ENCODE measurements at regions not wholly inside any gene's neighbourhood (a gene's known extent, or its start where the extent isn't known, plus 50 kb on each side); places are given as distances from the start of the nearest gene placed in this dataset.

GRCh38 chr11:103545551-103545950, 436.3 kb downstream of the DYNC2H1 start:
- H3K36me3 ChIP-seq (ENCODE audit: insufficient read depth, low read depth, low read length), result no peaks in the 10 kb centered on the region
- H3K4me3 ChIP-seq (ENCODE audit: low read length), result no peak overlapping the region
- H3K27me3 ChIP-seq (ENCODE audit: insufficient read depth, low read length), result no peaks in the 10 kb centered on the region
- H3K4me1 ChIP-seq (ENCODE audit: insufficient read depth, low read length), result no peaks in the 10 kb centered on the region
- peaks cover 16% of the 10 kb centered on the region; the same call in 1 of the 2 replicates for H3K9me3 ChIP-seq (ENCODE audit: insufficient read depth, low read depth, low read length)
- H3K9ac ChIP-seq (ENCODE audit: low read depth, low read length), result no peak overlapping the region
- no peak overlapping the region for H3K27ac ChIP-seq (ENCODE audit: low read length)

- Histone ChIP-seq H3K9ac (ENCODE audit: low read depth, low read length) (no peak overlapping the region), H3K36me3 (ENCODE audit: insufficient read depth, low read depth, low read length) (no peaks in the 10 kb centered on the region), H3K4me3 (ENCODE audit: low read length) (no peak overlapping the region), H3K9me3 (ENCODE audit: insufficient read depth, low read depth, low read length) (peaks cover 11% of the 10 kb centered on the region; the same call in 1 of the 2 replicates), H3K27ac (ENCODE audit: low read length) (no peak overlapping the region), H3K27me3 (ENCODE audit: insufficient read depth, low read length) (no peaks in the 10 kb centered on the region), H3K4me1 (ENCODE audit: insufficient read depth, low read length) (no peaks in the 10 kb centered on the region)
Observed at GRCh38 chr11:103546236-103546635, 437.0 kb downstream of the DYNC2H1 start.

DNA sequence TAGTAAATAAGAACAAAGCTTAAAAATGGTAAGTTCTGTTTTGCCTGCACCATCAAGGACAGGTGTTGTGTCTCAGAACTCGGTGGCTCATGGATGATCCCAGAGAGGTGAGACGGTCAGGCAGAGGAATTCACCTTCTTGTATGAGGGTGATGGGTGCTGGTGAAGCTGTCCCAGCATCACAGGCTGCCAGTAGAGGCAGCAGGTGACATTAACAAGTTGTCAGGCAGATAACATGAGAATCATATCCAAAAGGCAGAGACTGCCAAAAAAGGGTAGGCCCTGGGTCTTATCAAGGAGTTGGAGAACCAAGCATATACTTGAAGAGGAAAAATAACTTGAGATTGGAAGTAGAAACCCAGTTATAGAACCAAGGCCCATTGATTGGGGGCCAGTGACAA, 437.8 kb downstream of the DYNC2H1 start:
- Histone ChIP-seq H3K4me1 (ENCODE audit: insufficient read depth, low read length) (no peaks in the 10 kb centered on the region), H3K36me3 (ENCODE audit: insufficient read depth, low read depth, low read length) (no peaks in the 10 kb centered on the region), H3K9me3 (ENCODE audit: insufficient read depth, low read depth, low read length) (peaks cover 3% of the 10 kb centered on the region; the same call in 1 of the 2 replicates), H3K9ac (ENCODE audit: low read depth, low read length) (no peak overlapping the region), H3K27me3 (ENCODE audit: insufficient read depth, low read length) (no peaks in the 10 kb centered on the region), H3K27ac (ENCODE audit: low read length) (no peak overlapping the region), H3K4me3 (ENCODE audit: low read length) (no peak overlapping the region)

GRCh38 chr11:103547691-103548090, 438.5 kb downstream of the DYNC2H1 start:
- H3K9ac ChIP-seq (ENCODE audit: low read depth, low read length), result no peak overlapping the region
- H3K36me3 ChIP-seq (ENCODE audit: insufficient read depth, low read depth, low read length), result no peaks in the 10 kb centered on the region
- H3K27me3 ChIP-seq (ENCODE audit: insufficient read depth, low read length), result no peaks in the 10 kb centered on the region
- no peak overlapping the region for H3K27ac ChIP-seq (ENCODE audit: low read length)
- no peaks in the 10 kb centered on the region for H3K4me1 ChIP-seq (ENCODE audit: insufficient read depth, low read length)
- H3K9me3 ChIP-seq (ENCODE audit: insufficient read depth, low read depth, low read length), result no peaks in the 10 kb centered on the region
- no peak overlapping the region for H3K4me3 ChIP-seq (ENCODE audit: low read length)

DNA sequence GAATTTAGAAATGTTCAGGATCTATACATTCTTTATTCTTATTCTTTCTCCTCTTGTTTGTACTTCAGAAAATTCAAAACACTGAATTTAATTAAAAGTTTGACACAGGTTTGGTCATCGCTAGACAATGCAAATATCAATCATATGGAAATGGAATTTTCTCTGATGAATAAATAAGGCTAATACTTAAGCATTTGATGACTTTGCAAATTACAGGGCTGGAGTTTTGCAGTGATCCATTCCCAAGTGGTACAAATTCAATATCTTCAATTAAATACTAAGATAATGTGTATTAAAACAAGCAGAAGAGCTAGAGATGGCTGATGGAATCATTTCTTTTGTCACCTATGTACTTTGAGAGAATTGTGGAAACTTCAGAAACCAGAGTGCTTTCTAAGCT, 439.6 kb downstream of the DYNC2H1 start:
- no peak overlapping the region for H3K27ac ChIP-seq (ENCODE audit: low read length)
- H3K4me1 ChIP-seq (ENCODE audit: insufficient read depth, low read length), result no peaks in the 10 kb centered on the region
- no peaks in the 10 kb centered on the region for H3K27me3 ChIP-seq (ENCODE audit: insufficient read depth, low read length)
- no peak overlapping the region for H3K4me3 ChIP-seq (ENCODE audit: low read length)
- H3K9ac ChIP-seq (ENCODE audit: low read depth, low read length), result no peak overlapping the region
- no peaks in the 10 kb centered on the region for H3K9me3 ChIP-seq (ENCODE audit: insufficient read depth, low read depth, low read length)
- no peaks in the 10 kb centered on the region for H3K36me3 ChIP-seq (ENCODE audit: insufficient read depth, low read depth, low read length)

- H3K4me3 ChIP-seq (ENCODE audit: low read length), result no peak overlapping the region
- no peak overlapping the region for H3K27ac ChIP-seq (ENCODE audit: low read length)
- no peaks in the 10 kb centered on the region for H3K9me3 ChIP-seq (ENCODE audit: insufficient read depth, low read depth, low read length)
- no peaks in the 10 kb centered on the region for H3K27me3 ChIP-seq (ENCODE audit: insufficient read depth, low read length)
- H3K9ac ChIP-seq (ENCODE audit: low read depth, low read length), result no peak overlapping the region
- H3K36me3 ChIP-seq (ENCODE audit: insufficient read depth, low read depth, low read length), result no peaks in the 10 kb centered on the region
- H3K4me1 ChIP-seq (ENCODE audit: insufficient read depth, low read length), result no peaks in the 10 kb centered on the region
Observed at GRCh38 chr11:103550811-103551210, 441.6 kb downstream of the DYNC2H1 start.

GRCh38 chr11:103552086-103552485, 442.9 kb downstream of the DYNC2H1 start:
- Histone ChIP-seq H3K9me3 (ENCODE audit: insufficient read depth, low read depth, low read length) (no peaks in the 10 kb centered on the region), H3K27ac (ENCODE audit: low read length) (no peak overlapping the region), H3K27me3 (ENCODE audit: insufficient read depth, low read length) (no peaks in the 10 kb centered on the region), H3K9ac (ENCODE audit: low read depth, low read length) (no peak overlapping the region), H3K4me1 (ENCODE audit: insufficient read depth, low read length) (no peaks in the 10 kb centered on the region), H3K36me3 (ENCODE audit: insufficient read depth, low read depth, low read length) (no peaks in the 10 kb centered on the region), H3K4me3 (ENCODE audit: low read length) (no peak overlapping the region)

DNA sequence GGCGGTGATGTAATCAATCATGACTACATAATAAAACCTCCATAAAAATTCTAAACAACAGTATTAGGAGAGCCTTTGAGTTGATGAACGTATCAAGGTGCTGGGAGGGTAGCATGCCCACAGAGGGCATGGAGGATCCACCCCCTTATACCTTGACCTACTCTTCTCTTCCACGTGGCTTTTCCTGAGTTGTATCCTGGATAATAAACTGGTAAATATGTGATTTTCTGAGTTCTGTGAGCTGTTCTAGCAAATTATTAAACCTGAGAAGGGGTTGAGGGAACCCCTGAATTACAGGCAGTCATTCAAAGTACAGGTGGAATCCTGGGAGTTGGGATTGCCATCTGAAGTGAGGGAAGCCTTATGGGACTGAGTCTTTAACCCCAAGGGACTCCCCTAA, 446.9 kb downstream of the DYNC2H1 start:
- H3K9ac ChIP-seq (ENCODE audit: low read depth, low read length), result no peak overlapping the region
- H3K9me3 ChIP-seq (ENCODE audit: insufficient read depth, low read depth, low read length), result no peaks in the 10 kb centered on the region

DNA sequence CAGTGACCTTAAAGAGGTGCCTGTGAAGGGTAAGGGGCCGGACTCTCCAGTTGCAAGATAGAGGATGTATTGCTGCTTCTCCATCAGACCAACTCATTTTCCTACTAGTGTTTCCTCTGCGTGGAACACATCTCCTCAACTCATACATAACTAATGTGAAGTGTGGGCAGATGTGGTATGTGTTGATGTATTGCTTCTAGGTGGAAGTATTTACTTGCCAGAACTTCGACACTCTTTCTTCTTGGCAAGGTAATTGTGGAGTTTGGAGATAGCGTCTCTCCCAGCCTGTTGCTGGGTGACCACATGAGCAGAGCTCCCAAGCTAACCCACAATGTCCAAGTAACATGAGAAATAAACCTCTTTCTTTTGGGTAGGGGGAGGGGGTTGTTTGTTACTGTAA, 456.9 kb downstream of the DYNC2H1 start:
- Histone ChIP-seq H3K4me3 (ENCODE audit: low read length) (no peak overlapping the region), H3K36me3 (ENCODE audit: insufficient read depth, low read depth, low read length) (no peaks in the 10 kb centered on the region), H3K27me3 (ENCODE audit: insufficient read depth, low read length) (no peaks in the 10 kb centered on the region), H3K4me1 (ENCODE audit: insufficient read depth, low read length) (no peaks in the 10 kb centered on the region), H3K9ac (ENCODE audit: low read depth, low read length) (no peak overlapping the region), H3K9me3 (ENCODE audit: insufficient read depth, low read depth, low read length) (no peaks in the 10 kb centered on the region), H3K27ac (ENCODE audit: low read length) (no peak overlapping the region)

More for the DNA sequence above, 446.9 kb downstream of the DYNC2H1 start:
- Histone ChIP-seq H3K4me3 (ENCODE audit: low read length) (no peak overlapping the region), H3K36me3 (ENCODE audit: insufficient read depth, low read depth, low read length) (no peaks in the 10 kb centered on the region), H3K27me3 (ENCODE audit: insufficient read depth, low read length) (no peaks in the 10 kb centered on the region), H3K4me1 (ENCODE audit: insufficient read depth, low read length) (no peaks in the 10 kb centered on the region), H3K27ac (ENCODE audit: low read length) (no peak overlapping the region)

DNA sequence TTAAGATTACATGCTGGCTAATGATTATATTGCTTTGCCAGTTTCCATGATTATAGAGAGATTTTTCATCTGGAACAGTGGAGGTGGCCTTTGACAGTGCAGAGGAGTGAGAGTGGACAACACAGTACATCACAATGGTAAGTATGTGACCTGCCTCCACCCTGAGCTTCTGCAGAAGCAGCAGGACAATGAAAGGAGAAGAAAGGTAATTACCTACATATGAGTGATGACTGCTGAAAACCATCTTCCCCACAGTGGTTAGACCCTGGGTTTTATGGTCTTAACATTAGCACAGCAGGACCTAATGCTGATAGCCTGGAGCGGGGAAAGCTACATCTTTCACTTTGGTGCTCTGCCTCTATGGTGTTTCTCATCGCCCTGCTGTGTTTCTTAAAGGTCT, 454.7 kb upstream of the DDI1 start:
- no peaks in the 10 kb centered on the region for H3K27me3 ChIP-seq (ENCODE audit: insufficient read depth, low read length)
- peaks cover 4% of the 10 kb centered on the region for H3K4me1 ChIP-seq (ENCODE audit: insufficient read depth, low read length)
- no peaks in the 10 kb centered on the region for H3K36me3 ChIP-seq (ENCODE audit: insufficient read depth, low read depth, low read length)
- no peak overlapping the region for H3K9ac ChIP-seq (ENCODE audit: low read depth, low read length)
- H3K27ac ChIP-seq (ENCODE audit: low read length), result no peak overlapping the region
- H3K9me3 ChIP-seq (ENCODE audit: insufficient read depth, low read depth, low read length), result no peaks in the 10 kb centered on the region
- H3K4me3 ChIP-seq (ENCODE audit: low read length), result no peak overlapping the region

DNA sequence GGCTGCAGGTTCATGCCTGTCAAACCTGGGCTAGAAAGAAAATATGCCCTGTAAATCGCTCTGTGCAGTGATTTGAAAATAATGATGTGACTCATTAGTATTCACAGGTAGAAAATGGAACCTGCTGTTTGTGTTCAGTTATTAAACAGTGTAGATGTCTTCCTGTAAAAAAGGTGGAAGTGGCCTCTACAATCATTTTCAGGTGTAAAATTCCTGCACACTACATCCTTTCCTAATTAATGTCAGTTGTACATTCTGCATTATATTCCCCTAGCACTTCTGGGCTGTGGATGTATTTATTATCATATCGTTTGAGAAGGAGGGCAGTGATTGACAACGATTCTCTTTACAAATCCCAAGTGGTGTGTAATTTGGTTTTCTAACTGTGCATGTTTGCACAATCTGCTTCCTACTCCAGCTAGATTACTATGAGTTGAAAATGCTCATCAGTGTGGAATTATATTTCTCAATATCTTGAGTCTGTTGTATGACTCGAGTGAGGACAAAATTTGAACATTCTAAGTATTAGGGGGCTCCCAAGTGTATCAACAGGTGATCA, 454.0 kb upstream of the DDI1 start:
- H3K27me3 ChIP-seq (ENCODE audit: insufficient read depth, low read length), result no peaks in the 10 kb centered on the region
- no peaks in the 10 kb centered on the region for H3K36me3 ChIP-seq (ENCODE audit: insufficient read depth, low read depth, low read length)
- H3K9ac ChIP-seq (ENCODE audit: low read depth, low read length), result no peak overlapping the region
- no peak overlapping the region for H3K27ac ChIP-seq (ENCODE audit: low read length)
- no peaks in the 10 kb centered on the region for H3K9me3 ChIP-seq (ENCODE audit: insufficient read depth, low read depth, low read length)
- H3K4me1 ChIP-seq (ENCODE audit: insufficient read depth, low read length), result peaks cover 4% of the 10 kb centered on the region
- H3K4me3 ChIP-seq (ENCODE audit: low read length), result no peak overlapping the region

GRCh38 chr11:103584021-103584420, 452.4 kb upstream of the DDI1 start:
- Histone ChIP-seq H3K27me3 (ENCODE audit: insufficient read depth, low read length) (no peaks in the 10 kb centered on the region), H3K4me1 (ENCODE audit: insufficient read depth, low read length) (peaks cover 4% of the 10 kb centered on the region), H3K36me3 (ENCODE audit: insufficient read depth, low read depth, low read length) (no peaks in the 10 kb centered on the region), H3K9ac (ENCODE audit: low read depth, low read length) (no peak overlapping the region), H3K4me3 (ENCODE audit: low read length) (no peak overlapping the region), H3K9me3 (ENCODE audit: insufficient read depth, low read depth, low read length) (no peaks in the 10 kb centered on the region), H3K27ac (ENCODE audit: low read length) (no peak overlapping the region)
